ENCODE measurements at regions not wholly inside any gene's neighbourhood (a gene's known extent, or its start where the extent isn't known, plus 50 kb on each side); places are given as distances from the start of the nearest gene placed in this dataset.

GRCh38 chr2:237167038-237167437, 81.3 kb downstream of the COPS8 start:
- no peak for TF ChIP-seq CTCF (conservative IDR thresholded peaks at IDR 0.05)
- no peak for TF ChIP-seq ZFX (IDR thresholded peaks at IDR 0.05)
